HG03095 (cell line): ENCODE measurements at regions not wholly inside any gene's neighbourhood (a gene's known extent, or its start where the extent isn't known, plus 50 kb on each side); places are given as distances from the start of the nearest gene placed in this dataset.

Source experiments
- ATAC-seq: cut with Tn5 transposase; IDR thresholded peaks from one replicate; pipeline ENCODE4 v1.9.1; 2021; ENCODE audit warnings: moderate library complexity; ENCODE audit not compliant: unreplicated experiment

GRCh38 chr2:38207168-38207567 lies 131.2 kb upstream of the CYP1B1 start:
- no peak for ATAC-seq

GRCh38 chr2:38203446-38203810 lies 127.5 kb upstream of the CYP1B1 start:
- no peak for ATAC-seq

GRCh38 chr2:38202713-38203445 lies 126.9 kb upstream of the CYP1B1 start:
- ATAC-seq, result no peak

GRCh38 chr2:38201784-38202183 lies 125.8 kb upstream of the CYP1B1 start:
- no peak for ATAC-seq

- ATAC-seq, result no peak
Measured at GRCh38 chr2:38200598-38200997, 124.6 kb upstream of the CYP1B1 start.

GRCh38 chr2:38199127-38199526 lies 123.2 kb upstream of the CYP1B1 start:
- ATAC-seq, result no peak

- ATAC-seq, result no peak
Measured at GRCh38 chr2:38194751-38195150, 118.8 kb upstream of the CYP1B1 start.

- no peak for ATAC-seq
Measured at GRCh38 chr2:38192976-38193375, 117.0 kb upstream of the CYP1B1 start.

GRCh38 chr2:38192046-38192445 lies 116.1 kb upstream of the CYP1B1 start:
- ATAC-seq, result no peak

- no peak for ATAC-seq
Measured at GRCh38 chr2:38191516-38191915, 115.6 kb upstream of the CYP1B1 start.

- no peak for ATAC-seq
Measured at GRCh38 chr2:38190542-38191218, 114.7 kb upstream of the CYP1B1 start.

GRCh38 chr2:38187541-38188011 lies 111.6 kb upstream of the CYP1B1 start:
- no peak for ATAC-seq

- peak; percentile 96 for ATAC-seq
Measured at GRCh38 chr2:38185012-38185491, 109.1 kb upstream of the CYP1B1 start.

GRCh38 chr2:38182492-38183003 lies 106.6 kb upstream of the CYP1B1 start:
- ATAC-seq, result no peak

GRCh38 chr2:38181806-38182491 lies 106.0 kb upstream of the CYP1B1 start:
- no peak for ATAC-seq

- no peak for ATAC-seq
Measured at GRCh38 chr2:38180754-38181153, 104.8 kb upstream of the CYP1B1 start.

- peak; percentile 72 for ATAC-seq
Measured at GRCh38 chr2:38178556-38179419, 102.8 kb upstream of the CYP1B1 start.

GRCh38 chr2:38178119-38178518 lies 102.2 kb upstream of the CYP1B1 start:
- ATAC-seq, result no peak

- no peak for ATAC-seq
Measured at GRCh38 chr2:38176619-38177021, 100.7 kb upstream of the CYP1B1 start.

- ATAC-seq, result no peak
Measured at GRCh38 chr2:38174646-38175423, 98.9 kb upstream of the CYP1B1 start.
